ENCODE measurements at regions not wholly inside any gene's neighbourhood (a gene's known extent, or its start where the extent isn't known, plus 50 kb on each side); places are given as distances from the start of the nearest gene placed in this dataset.

GRCh38 chr1:238916828-238917227 lies 469.5 kb upstream of the CHRM3 start:
- H3K4me3 ChIP-seq (ENCODE audit: insufficient read depth, low read length, poor library complexity, severe bottlenecking), result no peak overlapping the region
- TF ChIP-seq CTCF (IDR thresholded peaks at IDR 0.05; ENCODE audit: insufficient read depth, low read length, poor library complexity, severe bottlenecking) (no peak), EZH2phosphoT487 (conservative IDR thresholded peaks at IDR 0.05; ENCODE audit: low read length) (no peak)
- no peak overlapping the region for H3K27ac ChIP-seq (ENCODE audit: low read depth, low read length)
- H3F3A ChIP-seq (ENCODE audit: insufficient read depth), result no peaks in the 10 kb centered on the region
- H3K9me2 ChIP-seq (replicated peaks; ENCODE audit: insufficient read depth, low read length), result no peaks in the 10 kb centered on the region
- H3K9me3 ChIP-seq (ENCODE audit: insufficient read depth, low read length), result no peaks in the 10 kb centered on the region
- no peaks in the 10 kb centered on the region for H3K79me2 ChIP-seq (ENCODE audit: insufficient read depth, low read length)
- H3K4me2 ChIP-seq (ENCODE audit: low read depth, low read length, poor library complexity, severe bottlenecking), result no peak overlapping the region
- H3K9ac ChIP-seq (ENCODE audit: low read length), result no peak overlapping the region
- no peaks in the 10 kb centered on the region for H3K27me3 ChIP-seq (ENCODE audit: low read length)
- H4K20me1 ChIP-seq (ENCODE audit: low read depth, low read length), result no peaks in the 10 kb centered on the region
- no peak overlapping the region for H2AFZ ChIP-seq (ENCODE audit: low read depth, low read length, severe bottlenecking)
- H3K36me3 ChIP-seq (ENCODE audit: low read length), result no peaks in the 10 kb centered on the region

- Histone ChIP-seq H3K27ac (ENCODE audit: low read depth, low read length) (no peak overlapping the region), H4K20me1 (ENCODE audit: low read depth, low read length) (no peaks in the 10 kb centered on the region), H2AFZ (ENCODE audit: low read depth, low read length, severe bottlenecking) (no peak overlapping the region), H3K36me3 (ENCODE audit: low read length) (no peaks in the 10 kb centered on the region), H3K9ac (ENCODE audit: low read length) (no peak overlapping the region), H3F3A (ENCODE audit: insufficient read depth) (no peaks in the 10 kb centered on the region), H3K9me3 (ENCODE audit: insufficient read depth, low read length) (no peaks in the 10 kb centered on the region), H3K27me3 (ENCODE audit: low read length) (no peaks in the 10 kb centered on the region), H3K9me2 (replicated peaks; ENCODE audit: insufficient read depth, low read length) (no peaks in the 10 kb centered on the region), H3K4me3 (ENCODE audit: insufficient read depth, low read length, poor library complexity, severe bottlenecking) (no peak overlapping the region), H3K79me2 (ENCODE audit: insufficient read depth, low read length) (no peaks in the 10 kb centered on the region), H3K4me2 (ENCODE audit: low read depth, low read length, poor library complexity, severe bottlenecking) (no peak overlapping the region)
- TF ChIP-seq EZH2phosphoT487 (conservative IDR thresholded peaks at IDR 0.05; ENCODE audit: low read length) (no peak), CTCF (IDR thresholded peaks at IDR 0.05; ENCODE audit: insufficient read depth, low read length, poor library complexity, severe bottlenecking) (no peak)
These were observed 472.0 kb upstream of the CHRM3 start for GRCh38 chr1:238914346-238914745.

GRCh38 chr1:238913210-238913609 lies 473.2 kb upstream of the CHRM3 start:
- no peak overlapping the region for H2AFZ ChIP-seq (ENCODE audit: low read depth, low read length, severe bottlenecking)
- no peak for TF ChIP-seq EZH2phosphoT487 (conservative IDR thresholded peaks at IDR 0.05; ENCODE audit: low read length)
- TF ChIP-seq CTCF (IDR thresholded peaks at IDR 0.05; ENCODE audit: insufficient read depth, low read length, poor library complexity, severe bottlenecking), result no peak
- H3K79me2 ChIP-seq (ENCODE audit: insufficient read depth, low read length), result no peaks in the 10 kb centered on the region
- H3K4me2 ChIP-seq (ENCODE audit: low read depth, low read length, poor library complexity, severe bottlenecking), result no peak overlapping the region
- H3K9me2 ChIP-seq (replicated peaks; ENCODE audit: insufficient read depth, low read length), result no peaks in the 10 kb centered on the region
- H3K9ac ChIP-seq (ENCODE audit: low read length), result no peak overlapping the region
- no peaks in the 10 kb centered on the region for H3K36me3 ChIP-seq (ENCODE audit: low read length)
- H4K20me1 ChIP-seq (ENCODE audit: low read depth, low read length), result no peaks in the 10 kb centered on the region
- H3K9me3 ChIP-seq (ENCODE audit: insufficient read depth, low read length), result no peaks in the 10 kb centered on the region
- H3K27me3 ChIP-seq (ENCODE audit: low read length), result no peaks in the 10 kb centered on the region
- no peak overlapping the region for H3K27ac ChIP-seq (ENCODE audit: low read depth, low read length)
- H3F3A ChIP-seq (ENCODE audit: insufficient read depth), result no peaks in the 10 kb centered on the region
- no peak overlapping the region for H3K4me3 ChIP-seq (ENCODE audit: insufficient read depth, low read length, poor library complexity, severe bottlenecking)
